Transverse colon (tissue), 4 donors: ENCODE measurements at regions not wholly inside any gene's neighbourhood (a gene's known extent, or its start where the extent isn't known, plus 50 kb on each side); places are given as distances from the start of the nearest gene placed in this dataset.

Experiments
- DNase-seq: peaks from one replicate; pipeline ENCODE4 v3.0.0-alpha.2; 2019
- H3K27ac ChIP-seq, 4 donors: fragments of 200-600 bp; sonication (generic); 2 replicates each; pipeline ENCODE4 v1.5.1; 2016 to 2018; ENCODE audit warnings: inconsistent platforms in 4 of 4
- H3K27me3 ChIP-seq: fragments of 200-600 bp; sonication (generic); 2 replicates; pipeline ENCODE4 v1.5.1; 2017; ENCODE audit warnings: inconsistent platforms
- H3K36me3 ChIP-seq, 4 donors: fragments of 200-600 bp; sonication (generic); 2 replicates each; pipeline ENCODE4 v1.5.1; 2017 to 2019; ENCODE audit warnings: inconsistent platforms in 4 of 4
- H3K4me1 ChIP-seq, 4 donors: fragments of 200-600 bp; sonication (generic); 2 replicates each; pipeline ENCODE4 v1.5.1; 2017 to 2020; ENCODE audit warnings: inconsistent platforms in 4 of 4
- H3K4me3 ChIP-seq, 4 donors: fragments of 200-600 bp; sonication (generic); 1 replicate in 1 of 4; 2 replicates in 3 of 4; pipeline versions ENCODE4 v1.5.1 to v1.6.1; 2017 to 2019; ENCODE audit warnings: inconsistent platforms in 4 of 4
- H3K9me3 ChIP-seq, 2 donors: fragments of 200-600 bp; sonication (generic); 2 replicates each; pipeline ENCODE4 v1.5.1; 2017 to 2019; ENCODE audit warnings: inconsistent platforms in 2 of 2
- CTCF ChIP-seq, 5 experiments: fragments of 200-600 bp in 3 of 5; fragments of 450-650 bp in 2 of 5; sonication (generic) in 3 of 5; IDR thresholded peaks; 1 replicate in 2 of 5; 2 replicates in 3 of 5; pipeline ENCODE4 v1.5.1; 2016 to 2017; ENCODE audit warnings: antibody characterized with exemption in 5 of 5, inconsistent platforms in 3 of 5, mild to moderate bottlenecking in 2 of 5, moderate library complexity in 1 of 5
- EP300 ChIP-seq: sonication (generic); formaldehyde crosslinking; IDR thresholded peaks from one replicate; pipeline ENCODE4 v1.6.1; 2017; ENCODE audit warnings: antibody characterized with exemption, low read depth
- POLR2A ChIP-seq: fragments of 450-650 bp; IDR thresholded peaks from one replicate; pipeline ENCODE4 v1.6.1; 2016; ENCODE audit warnings: antibody characterized with exemption, mild to moderate bottlenecking, moderate library complexity
- POLR2AphosphoS5 ChIP-seq, 3 donors: sonication (generic); formaldehyde crosslinking; IDR thresholded peaks; one replicate each; pipeline ENCODE4 v1.6.1; 2016; ENCODE audit warnings: antibody characterized with exemption in 3 of 3
- WGBS, 2 donors: methylation state at CpG; one replicate each; pipeline ENCODE4 v1.1.5; 2018; ENCODE audit warnings: low coverage in 1 of 2; 5-methylcytosine and 5-hydroxymethylcytosine counted together
- in situ Hi-C, 4 donors: fragments of 200-750 bp; cut with MboI; loops; one replicate each; pipeline versions ENCODE4 v1.15.0 to v1.15.1; 2017; ENCODE audit warnings: low sequenced_read_pairs in 3 of 4, low pct_ligation_motif_present in 1 of 4, low pct_unique_long_range_greater_than_20kb in 1 of 4
- intact Hi-C: fragments of 100-400 bp; cut with DNase I; formaldehyde crosslinking; loops from one replicate; pipeline ENCODE4 v1.15.1; 2023; ENCODE audit warnings: low total_unique reads

- Histone ChIP-seq H3K4me3 (no peak overlapping the region), H3K4me1 (no peaks in the 10 kb centered on the region), H3K36me3 (no peaks in the 10 kb centered on the region), H3K9me3 (no peaks in the 10 kb centered on the region), H3K27ac (no peak overlapping the region), H3K27me3 (no peaks in the 10 kb centered on the region)
- intact Hi-C loops: no loop called here
- 58 to 86% methylated on average over 1 to 2 of the region's 2 CpGs for WGBS, 2 donors
- DNase-seq: no peak
- TF ChIP-seq EP300 (no peak), POLR2A (no peak), CTCF (IDR thresholded peaks at IDR 0.05) (no peak), POLR2AphosphoS5 (IDR thresholded peaks at IDR 0.05) (no peak)
- in situ Hi-C loops: no loop called here
Measured at GRCh38 chr18:66280470-66280869, 323.4 kb downstream of the CDH19 start.

DNA sequence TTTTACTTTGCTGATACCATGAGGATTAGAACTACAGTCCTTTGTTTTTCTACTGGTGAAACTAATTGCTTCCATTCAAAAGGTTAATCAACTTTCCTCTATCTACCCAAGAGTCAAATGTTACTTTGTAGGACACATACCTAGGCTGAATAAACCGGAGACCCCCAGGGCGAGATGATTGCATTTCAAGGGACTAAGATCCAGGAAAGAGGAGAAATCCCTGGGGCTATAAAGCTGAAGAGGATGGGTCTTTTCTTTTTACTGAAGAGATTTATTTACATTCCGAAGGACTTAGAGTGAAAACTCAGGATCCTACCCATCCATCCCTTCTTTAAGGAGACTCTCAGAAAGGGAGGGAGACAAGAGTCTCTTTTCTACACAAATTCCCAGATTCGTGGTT is 331.9 kb downstream of the CDH19 start:
- no peak overlapping the region for H3K4me3 ChIP-seq
- intact Hi-C loops (loop anchor here (5.0 kb wide), 1 partner anchor 360 kb away; no protein-coding TSS in a partner anchor), in situ Hi-C loops (no loop called here)
- H3K4me1 ChIP-seq: no peaks in the 10 kb centered on the region
- TF ChIP-seq EP300 (no peak), POLR2A (no peak), POLR2AphosphoS5 (IDR thresholded peaks at IDR 0.05) (no peak), CTCF (IDR thresholded peaks at IDR 0.05) (no peak)
- H3K27ac ChIP-seq: no peak overlapping the region
- DNase-seq: no peak
- no peaks in the 10 kb centered on the region for H3K36me3 ChIP-seq
- WGBS, 2 donors: 33 to 46% methylated on average over 3 to 4 of the region's 4 CpGs
- H3K9me3 ChIP-seq: peaks cover 3 to 8% of the 10 kb centered on the region in 2 donors
- no peaks in the 10 kb centered on the region for H3K27me3 ChIP-seq

DNA sequence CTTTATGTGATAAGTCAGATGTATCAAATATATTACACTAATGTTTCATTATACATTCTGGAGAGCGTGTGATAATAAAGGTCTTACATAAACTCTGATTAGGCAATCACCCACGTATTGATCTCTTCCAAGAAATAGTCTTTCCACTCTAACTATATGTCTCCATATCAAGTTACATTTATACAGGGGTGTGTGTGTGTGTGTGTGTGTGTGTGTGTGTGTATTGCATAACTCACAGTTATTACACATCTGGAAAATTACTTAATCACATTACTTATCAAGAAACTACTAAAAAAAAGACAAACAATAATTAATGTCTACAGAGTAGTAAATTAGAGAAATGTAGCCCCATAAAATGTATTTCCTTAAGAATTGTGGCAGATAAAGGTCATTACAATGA is 339.8 kb downstream of the CDH19 start:
- no peaks in the 10 kb centered on the region for H3K27me3 ChIP-seq
- no peak overlapping the region for H3K4me3 ChIP-seq
- no peaks in the 10 kb centered on the region for H3K4me1 ChIP-seq
- TF ChIP-seq CTCF (IDR thresholded peaks at IDR 0.05) (no peak), POLR2AphosphoS5 (IDR thresholded peaks at IDR 0.05) (no peak), EP300 (no peak), POLR2A (no peak)
- no peak overlapping the region for H3K27ac ChIP-seq
- DNase-seq: no peak
- intact Hi-C loops (no loop called here), in situ Hi-C loops (no loop called here)
- no peaks in the 10 kb centered on the region for H3K36me3 ChIP-seq
- WGBS, 2 donors: 59 to 71% methylated on average over 1 to 2 of the region's 2 CpGs
- peaks cover 0 to 8% of the 10 kb centered on the region in 2 donors for H3K9me3 ChIP-seq

- Histone ChIP-seq H3K4me3 (no peak overlapping the region), H3K36me3 (no peaks in the 10 kb centered on the region), H3K27ac (no peak overlapping the region), H3K9me3 (no peaks in the 10 kb centered on the region), H3K27me3 (no peaks in the 10 kb centered on the region), H3K4me1 (no peaks in the 10 kb centered on the region)
- intact Hi-C loops (no loop called here), in situ Hi-C loops (no loop called here)
- 87 to 90% methylated on average over 5 of the region's 5 CpGs for WGBS, 2 donors
- no peak for TF ChIP-seq EP300
- TF ChIP-seq POLR2A: no peak
- no peak for TF ChIP-seq POLR2AphosphoS5 (IDR thresholded peaks at IDR 0.05)
- no peak for TF ChIP-seq CTCF (IDR thresholded peaks at IDR 0.05)
- no peak for DNase-seq
Measured at GRCh38 chr18:66254121-66254520, 349.8 kb downstream of the CDH19 start.
